ENCODE measurements at regions not wholly inside any gene's neighbourhood (a gene's known extent, or its start where the extent isn't known, plus 50 kb on each side); places are given as distances from the start of the nearest gene placed in this dataset.
"Not testable (repeated sequence)": the region's sequence is repeated elsewhere in the genome, so short reads cannot be mapped to it uniquely, and the experiment has no call there.

GRCh38 chr5:127216898-127217675 is 73.5 kb upstream of the MEGF10 start:
- Histone ChIP-seq H3K4me2 (ENCODE audit: low read length) (no peak overlapping the region), H3K9ac (ENCODE audit: low read length) (no peak overlapping the region), H3K27me3 (ENCODE audit: insufficient read depth, low read length, poor library complexity) (no peaks in the 10 kb centered on the region), H3K4me1 (ENCODE audit: control insufficient read depth, low read depth, low read length) (no peaks in the 10 kb centered on the region), H3K79me2 (ENCODE audit: control insufficient read depth, insufficient read depth, low read length) (no peaks in the 10 kb centered on the region), H4K5ac (ENCODE audit: low read length) (no peak overlapping the region), H2BK15ac (replicated peaks; ENCODE audit: low read depth) (no peak overlapping the region), H3K36me3 (ENCODE audit: control insufficient read depth, insufficient read depth, low read length) (no peaks in the 10 kb centered on the region), H3K79me1 (ENCODE audit: low read length) (no peaks in the 10 kb centered on the region), H3K4ac (ENCODE audit: low read depth, low read length) (no peak overlapping the region), H2AK5ac (ENCODE audit: low read length) (no peak overlapping the region), H3K27ac (ENCODE audit: low read depth, low read length) (no peak overlapping the region), H2BK120ac (ENCODE audit: low read depth, low read length) (no peak overlapping the region), H3K18ac (ENCODE audit: low read length) (no peak overlapping the region), H2BK5ac (ENCODE audit: low read length) (no peak overlapping the region), H3K4me3 (ENCODE audit: low read length) (no peak overlapping the region), H4K8ac (ENCODE audit: low read depth, low read length) (no peak overlapping the region), H3K56ac (ENCODE audit: low read length) (no peak overlapping the region), H3K23ac (ENCODE audit: low read length) (no peak overlapping the region)
- DNase-seq: peak; percentile 48
- WGBS (ENCODE audit: extremely low coverage, insufficient coverage, low lambda C conversion rate): no CpG with 5 or more reads among the region's 3 CpGs

- H3K4me3 ChIP-seq (ENCODE audit: low read length); H2AK5ac ChIP-seq (ENCODE audit: low read length); H3K56ac ChIP-seq (ENCODE audit: low read length); H2BK5ac ChIP-seq (ENCODE audit: low read length); H2BK15ac ChIP-seq (replicated peaks; ENCODE audit: low read depth); H3K79me1 ChIP-seq (ENCODE audit: low read length); H4K5ac ChIP-seq (ENCODE audit: low read length); H3K9ac ChIP-seq (ENCODE audit: low read length); H3K18ac ChIP-seq (ENCODE audit: low read length); H2BK120ac ChIP-seq (ENCODE audit: low read depth, low read length); H3K27ac ChIP-seq (ENCODE audit: low read depth, low read length); H3K4me2 ChIP-seq (ENCODE audit: low read length); H3K4ac ChIP-seq (ENCODE audit: low read depth, low read length); H4K8ac ChIP-seq (ENCODE audit: low read depth, low read length); H3K27me3 ChIP-seq (ENCODE audit: insufficient read depth, low read length, poor library complexity); DNase-seq; H3K79me2 ChIP-seq (ENCODE audit: control insufficient read depth, insufficient read depth, low read length); H3K36me3 ChIP-seq (ENCODE audit: control insufficient read depth, insufficient read depth, low read length); H3K4me1 ChIP-seq (ENCODE audit: control insufficient read depth, low read depth, low read length); H3K23ac ChIP-seq (ENCODE audit: low read length): not testable (repeated sequence)
- no CpG with 5 or more reads among the region's 1 CpG for WGBS (ENCODE audit: extremely low coverage, insufficient coverage, low lambda C conversion rate)
Measured at GRCh38 chr5:127221936-127222335, 68.7 kb upstream of the MEGF10 start.

GRCh38 chr5:127222571-127223156 is 67.9 kb upstream of the MEGF10 start:
- H4K8ac ChIP-seq (ENCODE audit: low read depth, low read length): not testable (repeated sequence)
- no CpG with 5 or more reads among the region's 1 CpG for WGBS (ENCODE audit: extremely low coverage, insufficient coverage, low lambda C conversion rate)

GRCh38 chr5:127223256-127223974 is 67.2 kb upstream of the MEGF10 start:
- Histone ChIP-seq H3K27me3 (ENCODE audit: insufficient read depth, low read length, poor library complexity) (no peaks in the 10 kb centered on the region), H3K4ac (ENCODE audit: low read depth, low read length) (no peak overlapping the region), H3K4me2 (ENCODE audit: low read length) (no peak overlapping the region), H3K23ac (ENCODE audit: low read length) (no peak overlapping the region), H2BK120ac (ENCODE audit: low read depth, low read length) (no peak overlapping the region), H3K27ac (ENCODE audit: low read depth, low read length) (no peak overlapping the region), H3K79me1 (ENCODE audit: low read length) (no peaks in the 10 kb centered on the region), H2AK5ac (ENCODE audit: low read length) (no peak overlapping the region), H2BK5ac (ENCODE audit: low read length) (no peak overlapping the region), H4K5ac (ENCODE audit: low read length) (no peak overlapping the region), H3K9ac (ENCODE audit: low read length) (no peak overlapping the region), H2BK15ac (replicated peaks; ENCODE audit: low read depth) (no peak overlapping the region), H3K4me3 (ENCODE audit: low read length) (no peak overlapping the region), H3K36me3 (ENCODE audit: control insufficient read depth, insufficient read depth, low read length) (no peaks in the 10 kb centered on the region), H3K4me1 (ENCODE audit: control insufficient read depth, low read depth, low read length) (no peaks in the 10 kb centered on the region), H3K56ac (ENCODE audit: low read length) (no peak overlapping the region), H4K8ac (ENCODE audit: low read depth, low read length) (no peak overlapping the region), H3K79me2 (ENCODE audit: control insufficient read depth, insufficient read depth, low read length) (no peaks in the 10 kb centered on the region), H3K18ac (ENCODE audit: low read length) (no peak overlapping the region)
- DNase-seq: no peak
- WGBS (ENCODE audit: extremely low coverage, insufficient coverage, low lambda C conversion rate): no CpG with 5 or more reads among the region's 6 CpGs

More at GRCh38 chr5:127222571-127223156, 67.9 kb upstream of the MEGF10 start:
- DNase-seq; H3K23ac ChIP-seq (ENCODE audit: low read length); H2BK15ac ChIP-seq (replicated peaks; ENCODE audit: low read depth); H2BK120ac ChIP-seq (ENCODE audit: low read depth, low read length); H3K27ac ChIP-seq (ENCODE audit: low read depth, low read length); H3K4me3 ChIP-seq (ENCODE audit: low read length); H3K4ac ChIP-seq (ENCODE audit: low read depth, low read length); H3K36me3 ChIP-seq (ENCODE audit: control insufficient read depth, insufficient read depth, low read length); H3K27me3 ChIP-seq (ENCODE audit: insufficient read depth, low read length, poor library complexity); H3K4me1 ChIP-seq (ENCODE audit: control insufficient read depth, low read depth, low read length); H3K79me1 ChIP-seq (ENCODE audit: low read length); H3K18ac ChIP-seq (ENCODE audit: low read length); H2AK5ac ChIP-seq (ENCODE audit: low read length); H3K9ac ChIP-seq (ENCODE audit: low read length); H3K79me2 ChIP-seq (ENCODE audit: control insufficient read depth, insufficient read depth, low read length); H3K56ac ChIP-seq (ENCODE audit: low read length); H2BK5ac ChIP-seq (ENCODE audit: low read length); H3K4me2 ChIP-seq (ENCODE audit: low read length); H4K5ac ChIP-seq (ENCODE audit: low read length): not testable (repeated sequence)

- H3K27me3 ChIP-seq (ENCODE audit: insufficient read depth, low read length, poor library complexity): no peaks in the 10 kb centered on the region
- no peaks in the 10 kb centered on the region for H3K79me2 ChIP-seq (ENCODE audit: control insufficient read depth, insufficient read depth, low read length)
- no peak overlapping the region for H2AK5ac ChIP-seq (ENCODE audit: low read length)
- no peak overlapping the region for H3K9ac ChIP-seq (ENCODE audit: low read length)
- no peak overlapping the region for H2BK5ac ChIP-seq (ENCODE audit: low read length)
- WGBS (ENCODE audit: extremely low coverage, insufficient coverage, low lambda C conversion rate): no CpG with 5 or more reads among the region's 4 CpGs
- H3K23ac ChIP-seq (ENCODE audit: low read length): no peak overlapping the region
- no peak overlapping the region for H3K56ac ChIP-seq (ENCODE audit: low read length)
- no peak for DNase-seq
- no peak overlapping the region for H3K4me3 ChIP-seq (ENCODE audit: low read length)
- H3K4ac ChIP-seq (ENCODE audit: low read depth, low read length): no peak overlapping the region
- H3K36me3 ChIP-seq (ENCODE audit: control insufficient read depth, insufficient read depth, low read length): no peaks in the 10 kb centered on the region
- no peak overlapping the region for H4K8ac ChIP-seq (ENCODE audit: low read depth, low read length)
- no peaks in the 10 kb centered on the region for H3K79me1 ChIP-seq (ENCODE audit: low read length)
- H3K27ac ChIP-seq (ENCODE audit: low read depth, low read length): no peak overlapping the region
- no peaks in the 10 kb centered on the region for H3K4me1 ChIP-seq (ENCODE audit: control insufficient read depth, low read depth, low read length)
- H3K18ac ChIP-seq (ENCODE audit: low read length): no peak overlapping the region
- H2BK120ac ChIP-seq (ENCODE audit: low read depth, low read length): no peak overlapping the region
- no peak overlapping the region for H4K5ac ChIP-seq (ENCODE audit: low read length)
- no peak overlapping the region for H3K4me2 ChIP-seq (ENCODE audit: low read length)
- H2BK15ac ChIP-seq (replicated peaks; ENCODE audit: low read depth): no peak overlapping the region
Measured at GRCh38 chr5:127227881-127228280, 62.7 kb upstream of the MEGF10 start.
